Left kidney (tissue), 1 donor: ENCODE measurements at regions not wholly inside any gene's neighbourhood (a gene's known extent, or its start where the extent isn't known, plus 50 kb on each side); places are given as distances from the start of the nearest gene placed in this dataset.

Source experiments
- DNase-seq: peaks from one replicate; pipeline ENCODE4 v3.0.0-alpha.2; 2013

DNA sequence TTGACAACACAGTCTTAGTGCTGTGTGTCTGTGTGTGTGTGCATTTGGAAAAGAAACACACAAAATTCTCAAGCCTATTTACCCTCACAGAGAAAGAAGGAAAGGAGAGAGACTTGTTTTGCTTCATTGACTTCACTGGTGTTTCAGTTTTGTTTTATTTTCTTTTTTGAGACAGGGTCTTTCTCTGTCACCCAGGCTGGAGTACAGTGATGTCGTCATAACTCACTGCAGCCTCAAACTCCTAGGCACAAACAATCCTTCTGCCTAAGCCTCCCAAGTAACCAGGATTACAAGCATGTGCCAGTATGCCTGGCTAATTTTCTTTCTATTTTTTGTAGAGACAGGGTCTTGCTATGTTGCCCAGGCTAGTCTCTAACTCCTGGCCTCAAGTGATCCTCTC is 636.9 kb downstream of the TAFA4 start:
- DNase-seq, result no peak

- DNase-seq, result no peak
Observed at GRCh38 chr3:68290333-68290732, 635.9 kb upstream of the SUCLG2 start.

DNA sequence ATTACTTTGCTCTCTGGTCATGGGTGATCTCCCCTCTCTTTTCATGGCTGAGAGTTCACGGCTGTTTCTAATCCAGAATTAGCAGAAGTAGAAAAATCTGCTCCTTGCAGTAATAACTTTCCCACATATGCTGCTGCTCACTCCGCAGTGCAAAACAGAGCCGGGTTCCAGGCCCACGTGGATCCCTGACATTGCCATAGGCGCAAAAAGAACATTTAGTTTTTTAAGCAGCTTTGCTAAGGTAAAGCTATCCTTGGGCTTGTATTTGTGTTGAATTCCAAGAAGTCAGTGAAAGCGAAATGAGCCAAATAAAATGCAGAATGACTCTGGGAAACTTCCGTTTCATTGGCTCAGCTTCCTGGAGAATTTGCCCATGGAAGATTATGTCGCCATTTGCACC is 633.7 kb upstream of the SUCLG2 start:
- DNase-seq, result no peak

- DNase-seq, result no peak
Observed at GRCh38 chr3:68287101-68287500, 632.7 kb upstream of the SUCLG2 start.

GRCh38 chr3:68274286-68274685 is 619.9 kb upstream of the SUCLG2 start:
- no peak for DNase-seq

DNA sequence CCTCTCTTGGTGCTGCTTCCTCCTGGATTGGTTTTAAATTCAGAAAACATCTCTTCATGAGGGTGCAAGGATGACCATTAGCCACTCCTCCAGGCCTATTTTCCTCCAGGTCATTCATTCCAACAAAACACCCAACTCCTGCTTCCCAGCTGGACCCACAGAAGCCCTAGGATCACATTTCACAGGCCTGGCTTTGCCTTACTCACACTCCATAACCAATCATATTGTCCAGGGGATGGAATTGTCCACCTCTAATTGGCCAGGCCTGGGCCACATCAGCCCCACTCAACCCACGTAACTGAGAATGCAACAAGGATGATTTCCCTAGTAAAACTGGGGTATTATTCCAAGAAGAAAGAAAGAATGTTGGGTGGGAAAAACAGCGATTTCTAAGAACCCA is 616.7 kb upstream of the SUCLG2 start:
- no peak for DNase-seq

DNA sequence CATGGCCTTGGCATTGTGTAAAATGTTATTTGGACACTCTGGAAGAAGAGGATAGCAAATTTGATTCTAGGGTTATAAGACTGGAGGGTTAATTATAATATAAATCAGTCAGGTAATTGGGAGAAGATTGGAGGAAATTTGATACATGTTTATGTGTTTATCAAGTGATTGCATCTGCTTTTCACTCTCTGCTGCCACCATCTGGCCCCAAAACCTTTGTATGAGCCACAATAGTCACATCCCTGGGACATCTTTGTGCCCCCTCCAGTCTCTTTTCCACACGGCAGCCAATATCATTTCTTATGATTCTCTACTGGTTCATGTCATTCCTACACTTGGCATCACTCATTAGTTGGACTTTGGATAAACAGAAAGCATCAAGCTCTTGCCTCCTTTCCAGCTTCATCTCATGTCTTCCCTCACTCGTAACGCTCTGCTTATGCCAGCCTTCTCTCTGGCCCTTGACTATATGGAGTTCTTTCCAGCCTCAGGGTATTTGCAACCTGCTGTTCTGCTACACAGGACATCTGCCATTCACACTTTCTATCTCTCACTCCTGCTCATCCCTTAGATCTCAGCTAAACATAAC is 602.3 kb upstream of the SUCLG2 start:
- no peak for DNase-seq

- no peak for DNase-seq
Observed at GRCh38 chr3:68249265-68249664, 594.9 kb upstream of the SUCLG2 start.

DNA sequence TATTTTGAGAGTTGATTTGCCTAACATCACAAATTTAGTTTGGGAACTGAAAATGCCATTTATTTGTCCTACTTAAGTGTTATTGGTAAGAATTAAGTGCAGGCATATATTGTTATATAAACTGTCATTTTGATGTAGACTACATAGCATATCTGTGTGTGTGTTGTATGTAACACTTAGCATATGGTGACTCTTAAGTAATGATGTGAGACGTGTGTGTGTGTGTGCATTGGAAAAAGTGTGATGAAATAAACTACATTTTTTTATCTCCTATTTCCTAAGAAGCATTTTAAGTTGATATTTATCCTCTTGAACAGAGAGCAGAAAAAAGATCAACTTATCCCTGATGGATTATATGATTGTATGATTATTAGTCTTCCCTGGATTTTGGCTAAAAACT is 588.2 kb upstream of the SUCLG2 start:
- DNase-seq, result no peak

GRCh38 chr3:68239542-68239941 is 585.1 kb upstream of the SUCLG2 start:
- DNase-seq, result no peak

DNA sequence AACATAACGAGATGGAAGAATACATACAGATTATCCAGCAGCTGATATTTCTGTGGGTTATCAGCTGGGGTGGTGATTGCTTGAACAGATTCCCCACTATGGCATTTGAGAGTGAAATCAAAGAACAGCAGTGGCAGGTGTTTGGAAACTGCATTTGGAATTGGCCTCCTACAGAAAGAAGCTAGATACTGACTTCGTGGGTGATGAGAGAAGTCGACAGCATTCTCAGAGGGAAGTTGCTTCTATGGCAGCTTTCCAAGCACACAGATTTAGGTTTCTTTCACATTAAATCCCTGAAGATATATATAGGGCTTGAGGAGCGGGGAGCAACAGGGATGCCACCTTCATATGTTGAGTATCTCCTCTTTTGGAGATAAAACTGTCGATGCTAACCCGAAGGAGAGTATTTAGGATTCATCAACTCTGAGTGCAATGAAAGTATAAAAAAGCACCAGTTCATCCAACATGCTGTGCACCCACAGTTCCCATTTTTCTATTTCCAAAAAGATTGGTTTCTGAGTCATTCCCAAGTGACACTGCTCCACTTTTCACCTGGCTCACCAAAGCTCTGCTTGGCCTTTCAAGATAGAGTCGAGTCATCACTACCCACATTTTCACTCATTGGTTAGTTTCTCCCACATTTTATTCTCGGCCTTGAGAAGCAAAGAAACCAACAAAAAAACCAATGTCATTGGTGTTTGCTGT is 579.8 kb upstream of the SUCLG2 start:
- DNase-seq, result no peak

GRCh38 chr3:68228856-68229255 is 574.4 kb upstream of the SUCLG2 start:
- no peak for DNase-seq

DNA sequence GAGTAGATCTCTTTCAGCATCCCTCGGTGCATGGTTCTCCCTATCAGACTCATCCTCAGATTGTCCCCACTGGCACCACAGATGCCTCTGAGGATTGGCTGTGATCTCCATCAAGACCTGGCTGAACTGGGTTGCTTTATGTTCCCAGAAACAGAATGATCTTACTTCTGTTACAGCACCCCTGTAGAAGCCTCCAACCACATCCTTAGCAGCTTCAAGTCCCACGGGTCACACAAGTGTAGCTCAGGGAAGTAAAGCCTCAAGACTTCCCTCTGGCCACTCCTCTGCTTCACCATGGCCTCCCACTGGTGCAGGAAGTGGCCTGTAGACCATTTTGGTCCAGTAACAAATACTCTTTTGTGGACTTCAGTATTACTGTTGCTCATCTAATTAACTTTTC is 566.4 kb upstream of the SUCLG2 start:
- DNase-seq, result no peak

GRCh38 chr3:68211637-68212036 is 557.2 kb upstream of the SUCLG2 start:
- DNase-seq, result no peak

DNA sequence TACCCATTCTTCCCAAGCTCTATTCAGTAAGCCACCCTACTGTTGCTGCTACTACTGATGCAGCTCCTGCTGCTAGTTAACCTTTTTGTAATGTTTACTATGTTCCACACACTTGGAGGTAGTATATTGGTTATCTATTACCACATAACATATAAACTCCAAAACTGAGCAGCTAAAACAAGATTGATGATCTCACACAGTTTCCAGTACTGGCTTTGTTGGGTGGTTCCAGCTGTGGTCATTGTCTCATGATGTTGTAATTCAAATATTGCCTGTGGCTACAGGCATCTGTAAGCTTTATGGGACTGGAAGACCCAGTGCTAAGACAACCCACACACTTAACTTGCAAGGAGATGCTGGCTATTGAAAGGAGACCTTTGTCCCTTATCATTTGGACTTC is 556.2 kb upstream of the SUCLG2 start:
- no peak for DNase-seq

GRCh38 chr3:68207327-68207726 is 552.9 kb upstream of the SUCLG2 start:
- DNase-seq, result no peak

DNA sequence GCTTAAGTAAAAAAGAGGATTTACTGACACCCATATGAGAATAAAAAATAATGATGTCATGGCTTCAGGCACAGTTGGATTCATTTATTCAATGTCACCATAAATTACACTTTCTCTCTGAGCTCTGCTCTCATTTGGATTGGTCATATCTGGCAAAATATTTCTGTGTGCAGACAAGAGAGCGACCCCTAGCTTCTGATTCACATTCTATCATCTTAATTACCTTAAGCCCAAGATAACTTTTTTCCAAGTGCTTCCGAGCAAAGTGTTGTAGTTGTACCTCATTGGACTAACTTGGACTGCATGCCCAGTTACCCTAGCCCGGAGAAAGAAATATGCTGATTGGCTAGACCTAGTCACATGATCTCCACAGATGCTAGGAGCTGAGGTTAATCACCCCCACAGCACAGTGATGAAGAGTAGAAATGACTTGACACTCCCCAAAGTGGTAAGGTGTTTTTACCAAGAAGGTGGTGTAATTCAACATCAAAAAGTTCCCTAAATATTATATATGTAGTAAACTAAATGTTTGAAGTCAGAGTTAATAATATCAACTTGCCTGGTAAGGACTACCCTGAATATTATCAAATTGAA is 552.2 kb upstream of the SUCLG2 start:
- DNase-seq, result no peak

GRCh38 chr3:68186733-68187132 is 532.3 kb upstream of the SUCLG2 start:
- DNase-seq, result no peak

DNA sequence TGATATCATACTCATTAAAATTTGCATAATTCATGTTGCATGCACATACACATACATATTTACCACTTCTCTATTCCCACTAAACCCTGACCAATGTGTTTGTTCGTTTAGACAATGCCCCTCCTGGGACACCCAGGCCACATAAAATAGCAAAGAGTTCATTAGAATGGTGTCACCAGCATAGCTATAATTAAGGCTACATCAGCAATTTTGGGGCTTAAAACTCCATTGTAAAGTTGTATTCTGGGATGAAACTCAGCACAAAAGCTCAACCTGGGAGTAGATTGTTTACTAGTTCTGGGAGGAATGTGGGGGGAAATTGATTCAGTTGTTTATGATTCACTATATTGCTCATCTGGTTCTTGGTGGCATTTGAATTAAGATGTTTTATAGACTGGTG is 522.2 kb upstream of the SUCLG2 start:
- DNase-seq, result no peak

- DNase-seq, result no peak
Observed at GRCh38 chr3:68173012-68173634, 518.7 kb upstream of the SUCLG2 start.

GRCh38 chr3:68172039-68172438 is 517.6 kb upstream of the SUCLG2 start:
- no peak for DNase-seq

GRCh38 chr3:68163968-68164367 is 509.6 kb upstream of the SUCLG2 start:
- DNase-seq, result no peak

- DNase-seq, result no peak
Observed at GRCh38 chr3:68163062-68163461, 508.6 kb upstream of the SUCLG2 start.

DNA sequence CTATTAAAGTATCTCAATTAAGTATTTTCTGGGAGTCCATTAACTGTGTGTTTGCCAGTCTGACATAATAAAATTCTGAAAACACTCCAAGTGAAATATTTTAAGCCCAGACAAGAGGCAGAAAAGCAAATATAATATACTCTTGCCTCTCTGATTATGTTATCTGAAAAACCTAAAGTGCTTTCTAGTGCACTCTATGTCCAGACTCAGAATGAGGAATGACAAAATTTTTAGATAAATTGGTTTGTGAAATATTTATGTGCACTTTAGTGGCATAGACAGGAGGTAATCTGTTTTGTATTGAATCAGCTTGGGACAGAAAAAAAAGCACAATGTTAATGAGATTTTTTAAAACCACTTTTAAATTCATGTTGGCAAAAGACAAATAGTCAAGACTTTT is 508.2 kb upstream of the SUCLG2 start:
- DNase-seq, result no peak
